DND-41 (cell line): ENCODE measurements at regions not wholly inside any gene's neighbourhood (a gene's known extent, or its start where the extent isn't known, plus 50 kb on each side); places are given as distances from the start of the nearest gene placed in this dataset.

Experiments
- ATAC-seq: fragments of 200-7000 bp; cut with Tn5 transposase; 3 replicates; pipeline ENCODE4 v1.9.1; 2021; ENCODE audit warnings: low read depth; ENCODE audit not compliant: insufficient read depth
- DNase-seq: peaks from one replicate; pipeline ENCODE4 v3.0.0-alpha.2; 2020
- H2AFZ ChIP-seq: 2 replicates; pipeline ENCODE4 v1.6.0; 2012; ENCODE audit warnings: low read depth, low read length
- H3K27ac ChIP-seq: 2 replicates; pipeline ENCODE4 v1.5.1; 2012; ENCODE audit warnings: low read length, inconsistent platforms
- H3K27me3 ChIP-seq: fragments of 200-600 bp; sonication (generic); 2 replicates; pipeline ENCODE4 v1.6.0; 2012; ENCODE audit warnings: low read length, mild to moderate bottlenecking, inconsistent platforms; ENCODE audit not compliant: insufficient read depth, poor library complexity
- H3K36me3 ChIP-seq: 2 replicates; pipeline ENCODE4 v1.5.1; 2012; ENCODE audit warnings: low read length, inconsistent platforms; ENCODE audit not compliant: insufficient read depth
- H3K4me1 ChIP-seq: 2 replicates; pipeline ENCODE4 v1.5.1; 2012; ENCODE audit warnings: mild to moderate bottlenecking, low read length; ENCODE audit not compliant: insufficient read depth
- H3K4me2 ChIP-seq: 2 replicates; pipeline ENCODE4 v1.6.0; 2012; ENCODE audit warnings: mild to moderate bottlenecking, moderate library complexity, low read length, inconsistent platforms; ENCODE audit not compliant: insufficient read depth
- H3K4me3 ChIP-seq, 2 experiments: fragments of 200-600 bp in 1 of 2; shearing (Covaris generic) in 1 of 2; 2 replicates each; pipeline ENCODE4 v1.5.1; 2012 to 2016; ENCODE audit warnings: inconsistent platforms in 2 of 2, low read length in 2 of 2, mild to moderate bottlenecking in 2 of 2, low read depth in 1 of 2, moderate library complexity in 1 of 2
- H3K79me2 ChIP-seq: 2 replicates; pipeline ENCODE4 v1.6.0; 2012; ENCODE audit warnings: low read length, inconsistent platforms; ENCODE audit not compliant: insufficient read depth
- H3K9ac ChIP-seq: 2 replicates; pipeline ENCODE4 v1.6.0; 2012; ENCODE audit warnings: low read depth, mild to moderate bottlenecking, inconsistent platforms, low read length, moderate library complexity
- H3K9me3 ChIP-seq: 2 replicates; pipeline ENCODE4 v1.5.1; 2012; ENCODE audit warnings: low read length, moderate library complexity, mild to moderate bottlenecking, inconsistent platforms; ENCODE audit not compliant: insufficient read depth, severe bottlenecking
- H4K20me1 ChIP-seq: 2 replicates; pipeline ENCODE4 v1.6.0; 2012; ENCODE audit warnings: low read length; ENCODE audit not compliant: insufficient read depth
- EZH2 ChIP-seq: IDR thresholded peaks from 3 replicates; pipeline ENCODE4 v1.6.1; 2012; ENCODE audit warnings: borderline replicate concordance, low read depth, mild to moderate bottlenecking, moderate library complexity, low read length, inconsistent platforms; ENCODE audit not compliant: severe bottlenecking
- TF ChIP-seq, protein P1 (sequence below): IDR thresholded peaks from 2 replicates; pipeline ENCODE4 v1.5.1; 2012; ENCODE audit warnings: borderline replicate concordance, low read length, moderate library complexity, mild to moderate bottlenecking; ENCODE audit not compliant: poor library complexity, severe bottlenecking; ENCODE audit errors: extremely low read depth

- Histone ChIP-seq H3K27me3 (no peaks in the 10 kb centered on the region), H3K4me2 (no peak overlapping the region), H3K4me3 (no peak overlapping the region), H3K36me3 (no peaks in the 10 kb centered on the region), H4K20me1 (no peaks in the 10 kb centered on the region), H3K79me2 (no peaks in the 10 kb centered on the region), H3K9me3 (no peaks in the 10 kb centered on the region), H3K27ac (no peak overlapping the region), H3K9ac (no peak overlapping the region), H2AFZ (no peak overlapping the region), H3K4me1 (no peaks in the 10 kb centered on the region)
- no peak for DNase-seq
- ATAC-seq: no peak
- no peak for TF ChIP-seq EZH2
- TF ChIP-seq, protein P1, sequence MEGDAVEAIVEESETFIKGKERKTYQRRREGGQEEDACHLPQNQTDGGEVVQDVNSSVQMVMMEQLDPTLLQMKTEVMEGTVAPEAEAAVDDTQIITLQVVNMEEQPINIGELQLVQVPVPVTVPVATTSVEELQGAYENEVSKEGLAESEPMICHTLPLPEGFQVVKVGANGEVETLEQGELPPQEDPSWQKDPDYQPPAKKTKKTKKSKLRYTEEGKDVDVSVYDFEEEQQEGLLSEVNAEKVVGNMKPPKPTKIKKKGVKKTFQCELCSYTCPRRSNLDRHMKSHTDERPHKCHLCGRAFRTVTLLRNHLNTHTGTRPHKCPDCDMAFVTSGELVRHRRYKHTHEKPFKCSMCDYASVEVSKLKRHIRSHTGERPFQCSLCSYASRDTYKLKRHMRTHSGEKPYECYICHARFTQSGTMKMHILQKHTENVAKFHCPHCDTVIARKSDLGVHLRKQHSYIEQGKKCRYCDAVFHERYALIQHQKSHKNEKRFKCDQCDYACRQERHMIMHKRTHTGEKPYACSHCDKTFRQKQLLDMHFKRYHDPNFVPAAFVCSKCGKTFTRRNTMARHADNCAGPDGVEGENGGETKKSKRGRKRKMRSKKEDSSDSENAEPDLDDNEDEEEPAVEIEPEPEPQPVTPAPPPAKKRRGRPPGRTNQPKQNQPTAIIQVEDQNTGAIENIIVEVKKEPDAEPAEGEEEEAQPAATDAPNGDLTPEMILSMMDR: no peak
Observed at GRCh38 chr2:129901754-129902415, 77.6 kb upstream of the RAB6C start.

DNA sequence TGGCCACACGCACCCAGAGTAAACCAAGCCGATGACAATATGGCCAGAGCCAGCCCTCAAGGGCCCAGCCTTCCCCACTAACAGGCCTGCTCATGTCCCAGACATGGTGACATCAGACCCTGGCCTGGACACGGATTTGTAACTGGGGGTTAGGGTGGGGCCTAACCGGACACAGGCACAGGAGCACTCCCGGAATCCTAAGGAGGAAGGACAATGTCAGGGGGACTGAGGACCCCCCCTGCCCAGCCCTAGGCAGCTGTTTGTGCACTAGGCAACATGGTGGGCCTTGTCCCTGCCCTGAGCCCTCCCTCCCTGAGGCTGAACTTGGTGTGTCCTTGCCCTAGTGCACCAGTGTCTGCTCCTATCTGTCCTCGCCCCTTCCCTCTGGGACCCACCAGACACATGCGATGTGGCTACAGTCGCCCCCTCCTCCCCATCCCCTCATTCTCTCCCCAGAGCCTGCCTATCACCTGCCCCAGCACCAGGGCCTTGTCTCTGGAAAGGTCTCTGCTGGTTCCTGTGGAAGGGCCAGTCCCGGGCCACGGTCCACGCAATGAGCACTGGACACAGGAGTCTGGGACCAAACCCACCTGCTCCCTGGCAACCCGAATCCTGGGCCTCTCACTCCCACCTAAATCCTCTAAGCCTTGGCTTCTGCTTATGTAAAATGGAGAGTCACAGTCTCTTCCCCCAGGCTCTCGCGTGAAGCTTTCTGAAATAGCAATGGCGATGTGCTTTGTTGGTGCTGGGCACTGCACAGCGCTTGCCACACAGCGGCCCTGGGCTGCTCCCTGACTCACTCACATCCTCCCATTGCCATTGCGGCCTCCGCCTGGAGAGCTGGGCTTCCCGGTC lies 76.5 kb upstream of the RAB6C start:
- no peak overlapping the region for H3K9ac ChIP-seq
- no peak for DNase-seq
- H3K36me3 ChIP-seq: no peaks in the 10 kb centered on the region
- H3K79me2 ChIP-seq: no peaks in the 10 kb centered on the region
- ATAC-seq: no peak
- no peak overlapping the region for H2AFZ ChIP-seq
- H3K4me1 ChIP-seq: no peaks in the 10 kb centered on the region
- H4K20me1 ChIP-seq: no peaks in the 10 kb centered on the region
- H3K4me2 ChIP-seq: no peak overlapping the region
- no peak overlapping the region for H3K27ac ChIP-seq
- TF ChIP-seq, protein P1: no peak
- no peak for TF ChIP-seq EZH2
- no peaks in the 10 kb centered on the region for H3K9me3 ChIP-seq
- H3K27me3 ChIP-seq: no peaks in the 10 kb centered on the region
- no peak overlapping the region for H3K4me3 ChIP-seq

DNA sequence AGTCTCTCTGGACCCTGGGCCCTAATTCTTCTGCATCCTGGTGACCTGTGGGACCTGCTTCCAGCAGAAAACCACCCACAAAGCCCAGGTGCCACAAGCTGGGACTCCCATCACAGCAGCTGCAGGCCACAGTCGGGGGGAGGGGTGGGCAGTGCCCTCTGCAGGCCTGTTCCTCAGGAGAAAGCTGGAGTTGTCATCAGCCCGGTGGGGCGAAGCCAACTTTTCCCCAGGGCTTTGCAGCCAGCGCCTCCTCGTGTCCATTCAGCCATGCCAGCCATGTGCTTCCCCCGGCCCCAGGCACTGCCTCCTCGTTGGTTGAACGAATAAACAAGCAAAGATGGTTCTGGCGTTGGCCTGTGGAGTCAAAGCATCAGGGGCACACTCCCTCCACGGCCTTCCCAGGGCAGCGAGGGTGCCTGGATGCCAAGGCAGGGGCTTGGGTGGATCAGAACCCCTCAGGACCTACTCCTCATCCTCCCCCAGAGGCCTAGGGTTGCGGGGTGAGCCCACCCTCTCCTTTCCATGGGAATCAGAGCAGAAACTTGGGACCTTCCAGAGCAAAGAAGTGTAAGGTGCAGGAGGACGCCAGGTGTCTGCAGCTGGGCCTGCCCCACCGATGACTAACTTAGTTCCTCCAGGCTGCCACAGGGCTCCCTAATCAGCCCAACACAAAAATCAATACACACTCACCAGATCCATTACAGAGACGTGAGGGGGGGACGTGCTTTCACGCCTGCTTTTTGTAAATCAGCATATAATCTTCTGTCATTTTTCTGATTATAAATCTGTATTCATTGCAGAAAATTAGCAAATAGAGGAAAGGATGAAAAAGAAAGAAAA lies 75.7 kb upstream of the RAB6C start:
- Histone ChIP-seq H3K36me3 (no peaks in the 10 kb centered on the region), H3K9me3 (no peaks in the 10 kb centered on the region), H4K20me1 (no peaks in the 10 kb centered on the region), H3K4me3 (no peak overlapping the region), H3K9ac (no peak overlapping the region), H3K4me1 (no peaks in the 10 kb centered on the region), H3K27me3 (no peaks in the 10 kb centered on the region), H2AFZ (no peak overlapping the region), H3K4me2 (no peak overlapping the region), H3K79me2 (no peaks in the 10 kb centered on the region), H3K27ac (no peak overlapping the region)
- ATAC-seq: no peak
- no peak for DNase-seq
- no peak for TF ChIP-seq EZH2
- TF ChIP-seq, protein P1: no peak
